CD4-positive, CD25-positive, alpha-beta regulatory T cell (primary cell): ENCODE measurements at regions not wholly inside any gene's neighbourhood (a gene's known extent, or its start where the extent isn't known, plus 50 kb on each side); places are given as distances from the start of the nearest gene placed in this dataset.

Experiments used
- ATAC-seq, 2 donors: fragments of 150-1000 bp; cut with Tn5 transposase; one replicate each; pipeline ENCODE4 v1.10.0; 2021; ENCODE audit warnings: low read depth in 2 of 2, moderate number of reproducible peaks in 2 of 2, moderate library complexity in 1 of 2
- DNase-seq, 3 donors: peaks; one replicate each; pipeline versions ENCODE4 v3.0.0 to v3.0.0-alpha.2; 2012 to 2022; ENCODE audit warnings: mixed read lengths in 1 of 3
- H3K27ac ChIP-seq: one replicate; pipeline ENCODE4 v1.7.0; 2013; ENCODE audit warnings: mild to moderate bottlenecking, low read length; ENCODE audit not compliant: insufficient read depth, poor library complexity, severe bottlenecking
- H3K27me3 ChIP-seq: one replicate; pipeline ENCODE4 v1.7.0; 2013; ENCODE audit warnings: low read length; ENCODE audit not compliant: control insufficient read depth, insufficient read depth
- H3K36me3 ChIP-seq: one replicate; pipeline ENCODE4 v1.7.0; 2013; ENCODE audit warnings: mild to moderate bottlenecking, low read length, moderate library complexity; ENCODE audit not compliant: control insufficient read depth, insufficient read depth
- H3K4me1 ChIP-seq: 2 replicates; pipeline ENCODE4 v1.7.0; 2013; ENCODE audit warnings: mild to moderate bottlenecking, low read length; ENCODE audit not compliant: insufficient read depth, control insufficient read depth, poor library complexity, severe bottlenecking
- H3K4me3 ChIP-seq: one replicate; pipeline ENCODE4 v1.7.0; 2013; ENCODE audit warnings: low read depth, mild to moderate bottlenecking, low read length, moderate library complexity
- H3K9me3 ChIP-seq, 2 experiments: 1 replicate in 1 of 2; 2 replicates in 1 of 2; pipeline ENCODE4 v1.7.0; 2013; ENCODE audit warnings: low read length in 2 of 2, mild to moderate bottlenecking in 1 of 2, moderate library complexity in 1 of 2; ENCODE audit not compliant: control insufficient read depth in 2 of 2
- H3K27ac Mint-ChIP-seq, 3 donors: one replicate each; pipeline ENCODE4 v1.8.0; 2020 to 2022; ENCODE audit warnings: mild to moderate bottlenecking in 3 of 3, mixed read lengths in 3 of 3, moderate library complexity in 2 of 3
- H3K27me3 Mint-ChIP-seq: one replicate; pipeline ENCODE4 v1.8.0; 2022; ENCODE audit warnings: mild to moderate bottlenecking, mixed read lengths
- H3K36me3 Mint-ChIP-seq: one replicate; pipeline ENCODE4 v1.8.0; 2020; ENCODE audit warnings: mixed read lengths
- H3K4me1 Mint-ChIP-seq, 4 donors: one replicate each; pipeline ENCODE4 v1.8.0; 2020 to 2022; ENCODE audit warnings: mixed read lengths in 4 of 4, mild to moderate bottlenecking in 1 of 4
- H3K4me3 Mint-ChIP-seq, 4 donors: one replicate each; pipeline ENCODE4 v1.8.0; 2020 to 2022; ENCODE audit warnings: mild to moderate bottlenecking in 4 of 4, mixed read lengths in 4 of 4, moderate library complexity in 3 of 4
- H3K9me3 Mint-ChIP-seq, 7 donors: one replicate each; pipeline ENCODE4 v1.8.0; 2020 to 2022; ENCODE audit warnings: mixed read lengths in 7 of 7, mild to moderate bottlenecking in 3 of 7, moderate library complexity in 2 of 7

DNA sequence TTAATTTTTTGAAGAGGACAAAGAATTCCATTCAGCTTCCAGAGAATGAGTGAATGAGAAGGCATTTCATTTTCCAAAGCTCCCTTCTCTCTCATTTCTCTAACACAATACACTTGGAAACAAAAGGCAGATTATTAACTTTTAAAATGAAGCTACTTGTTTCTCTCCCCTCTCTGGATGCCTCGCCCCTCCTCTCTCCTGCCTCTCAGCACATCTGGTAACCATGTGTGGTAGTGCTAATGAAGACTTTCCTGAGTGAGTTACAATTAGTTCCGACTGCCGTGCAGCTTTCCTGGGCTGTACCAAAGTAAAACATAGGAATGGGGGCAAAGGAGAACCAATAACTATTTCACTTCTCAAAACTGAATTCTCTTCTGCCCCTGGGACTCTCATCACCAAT lies 84.7 kb upstream of the SOX5 start:
- Mint-ChIP-seq H3K27ac (no peak overlapping the region), H3K36me3 (no peaks in the 10 kb centered on the region)

DNA sequence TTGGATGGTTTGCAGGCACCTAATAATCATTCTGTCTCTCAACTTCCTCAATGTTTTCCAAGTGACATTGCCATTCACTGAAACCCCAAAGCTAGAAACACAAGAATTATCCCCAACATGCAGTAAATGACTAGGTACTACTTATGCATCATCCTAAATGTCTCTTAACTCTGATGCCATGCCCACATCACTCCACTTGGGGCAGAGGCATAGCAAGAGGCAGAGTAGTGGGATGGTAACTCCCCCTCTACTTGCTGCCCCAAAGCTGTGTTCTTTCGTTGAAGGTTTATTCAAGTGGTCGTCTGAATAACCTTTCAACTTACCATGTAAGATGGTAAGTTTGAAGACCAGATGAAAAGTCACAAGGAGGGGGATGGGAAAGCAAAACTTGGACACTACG lies 77.9 kb upstream of the SOX5 start:
- Histone ChIP-seq H3K4me3 (no peak overlapping the region), H3K9me3 (no peaks in the 10 kb centered on the region), H3K27me3 (no peaks in the 10 kb centered on the region), H3K4me1 (no peaks in the 10 kb centered on the region), H3K36me3 (no peaks in the 10 kb centered on the region), H3K27ac (no peak overlapping the region)
- no peaks in the 10 kb centered on the region for H3K27me3 Mint-ChIP-seq
- peaks cover 0 to 8% (median 2%) of the 10 kb centered on the region in 7 donors for H3K9me3 Mint-ChIP-seq
- DNase-seq, result no peak
- no peaks in the 10 kb centered on the region for H3K4me1 Mint-ChIP-seq
- H3K36me3 Mint-ChIP-seq, result no peaks in the 10 kb centered on the region
- no peak overlapping the region for H3K27ac Mint-ChIP-seq
- ATAC-seq, result no peak
- no peak overlapping the region for H3K4me3 Mint-ChIP-seq

More for the DNA sequence above, 84.7 kb upstream of the SOX5 start:
- ATAC-seq (no peak), DNase-seq (no peak)
- no peak overlapping the region for H3K4me3 ChIP-seq
- H3K27me3 ChIP-seq, result no peaks in the 10 kb centered on the region
- H3K27ac ChIP-seq, result no peak overlapping the region
- Mint-ChIP-seq H3K27me3 (no peaks in the 10 kb centered on the region), H3K4me3 (no peak overlapping the region), H3K9me3 (peaks cover 0 to 12% (median 0%) of the 10 kb centered on the region in 7 donors), H3K4me1 (no peaks in the 10 kb centered on the region)
- H3K36me3 ChIP-seq, result no peaks in the 10 kb centered on the region
- no peaks in the 10 kb centered on the region for H3K4me1 ChIP-seq
- no peaks in the 10 kb centered on the region for H3K9me3 ChIP-seq

DNA sequence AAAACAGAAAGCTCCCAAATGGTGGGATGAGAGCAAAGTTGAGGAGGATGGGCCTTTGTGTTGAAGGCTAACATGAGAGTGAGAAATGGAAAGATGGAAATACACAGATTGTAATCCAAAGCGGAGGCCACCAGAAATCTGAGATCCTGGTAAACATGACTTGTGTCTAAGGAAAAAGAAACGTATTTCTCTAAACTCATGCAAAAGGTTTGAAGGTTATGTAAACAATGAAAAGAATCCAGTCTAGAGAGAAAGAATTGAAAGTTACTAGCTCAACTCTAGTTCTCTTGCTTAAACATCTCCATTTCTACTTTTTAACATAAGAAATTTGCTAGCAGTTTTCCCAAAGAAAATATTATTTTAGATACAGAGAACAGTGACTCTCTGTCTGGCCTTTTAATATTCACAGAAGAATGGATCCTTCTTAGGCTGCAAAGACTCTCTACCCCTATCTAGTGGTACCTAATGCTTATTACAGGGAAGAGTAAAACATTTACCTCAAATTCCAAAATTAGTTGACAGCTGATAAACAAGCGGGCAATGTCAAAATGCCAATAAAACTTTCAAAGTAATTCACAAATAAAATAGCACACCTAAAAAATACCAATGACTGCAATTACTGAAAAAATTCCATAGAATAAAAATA lies 75.8 kb upstream of the SOX5 start:
- no peaks in the 10 kb centered on the region for H3K27me3 Mint-ChIP-seq
- H3K27me3 ChIP-seq, result no peaks in the 10 kb centered on the region
- no peak for DNase-seq
- no peaks in the 10 kb centered on the region for H3K36me3 Mint-ChIP-seq
- no peaks in the 10 kb centered on the region for H3K4me1 ChIP-seq
- H3K4me3 Mint-ChIP-seq, result no peak overlapping the region
- H3K36me3 ChIP-seq, result no peaks in the 10 kb centered on the region
- H3K27ac ChIP-seq, result no peak overlapping the region
- H3K4me1 Mint-ChIP-seq, result no peaks in the 10 kb centered on the region
- H3K4me3 ChIP-seq, result no peak overlapping the region
- peaks cover 0 to 5% (median under 1%) of the 10 kb centered on the region in 7 donors for H3K9me3 Mint-ChIP-seq
- no peak overlapping the region for H3K27ac Mint-ChIP-seq
- no peaks in the 10 kb centered on the region for H3K9me3 ChIP-seq
- ATAC-seq, result no peak

DNA sequence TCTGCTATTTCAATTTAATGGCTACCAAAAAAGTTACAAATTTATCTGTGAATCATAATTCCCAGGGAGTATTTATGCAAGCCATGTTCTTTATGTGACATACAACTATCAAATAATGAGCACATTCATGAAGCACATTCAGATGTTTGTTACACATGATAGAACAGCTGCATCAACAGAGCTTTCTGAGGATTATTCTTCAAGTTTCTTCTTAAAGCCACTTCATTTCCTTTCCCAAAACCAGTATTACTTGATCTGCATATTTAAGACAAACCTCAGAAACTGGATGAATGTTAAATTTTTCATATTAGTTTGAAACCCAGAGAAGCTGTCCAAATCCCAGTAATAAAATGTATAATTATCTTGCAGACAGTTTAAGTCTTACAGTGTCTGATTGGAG lies 73.6 kb upstream of the SOX5 start:
- Mint-ChIP-seq H3K36me3 (no peaks in the 10 kb centered on the region), H3K27me3 (no peaks in the 10 kb centered on the region), H3K4me1 (no peaks in the 10 kb centered on the region), H3K4me3 (no peak overlapping the region), H3K9me3 (peaks cover 0 to 7% (median 3%) of the 10 kb centered on the region in 7 donors), H3K27ac (no peak overlapping the region)
- Histone ChIP-seq H3K36me3 (no peaks in the 10 kb centered on the region), H3K27me3 (no peaks in the 10 kb centered on the region), H3K27ac (no peak overlapping the region), H3K4me3 (no peak overlapping the region), H3K9me3 (no peaks in the 10 kb centered on the region), H3K4me1 (no peaks in the 10 kb centered on the region)
- no peak for DNase-seq
- ATAC-seq, result no peak

DNA sequence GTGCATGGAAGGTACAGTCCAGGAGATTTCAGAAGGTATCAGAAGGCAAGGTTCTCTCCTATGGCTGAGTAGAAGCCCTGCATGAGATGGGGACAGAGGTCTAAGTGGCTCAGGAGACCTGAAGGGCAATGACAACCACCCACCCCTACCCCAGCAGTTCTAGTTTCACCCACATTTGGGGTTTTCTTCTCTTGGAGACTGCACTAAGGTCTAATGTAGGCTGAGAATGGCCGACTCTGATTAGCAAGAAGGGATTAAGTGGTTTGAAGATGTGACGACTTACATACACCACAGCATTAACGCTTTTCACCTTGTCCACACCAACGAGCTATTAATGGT lies 71.7 kb upstream of the SOX5 start:
- H3K4me3 Mint-ChIP-seq, result no peak overlapping the region
- DNase-seq (no peak), ATAC-seq (no peak)
- H3K4me1 Mint-ChIP-seq, result no peaks in the 10 kb centered on the region
- no peaks in the 10 kb centered on the region for H3K9me3 ChIP-seq
- no peak overlapping the region for H3K27ac ChIP-seq
- no peak overlapping the region for H3K4me3 ChIP-seq
- H3K9me3 Mint-ChIP-seq, result peaks cover 0 to 22% (median 2%) of the 10 kb centered on the region in 7 donors
- H3K27ac Mint-ChIP-seq, result no peak overlapping the region
- H3K27me3 Mint-ChIP-seq, result no peaks in the 10 kb centered on the region
- no peaks in the 10 kb centered on the region for H3K36me3 ChIP-seq
- no peaks in the 10 kb centered on the region for H3K4me1 ChIP-seq
- H3K36me3 Mint-ChIP-seq, result peaks cover 4% of the 10 kb centered on the region
- no peaks in the 10 kb centered on the region for H3K27me3 ChIP-seq

DNA sequence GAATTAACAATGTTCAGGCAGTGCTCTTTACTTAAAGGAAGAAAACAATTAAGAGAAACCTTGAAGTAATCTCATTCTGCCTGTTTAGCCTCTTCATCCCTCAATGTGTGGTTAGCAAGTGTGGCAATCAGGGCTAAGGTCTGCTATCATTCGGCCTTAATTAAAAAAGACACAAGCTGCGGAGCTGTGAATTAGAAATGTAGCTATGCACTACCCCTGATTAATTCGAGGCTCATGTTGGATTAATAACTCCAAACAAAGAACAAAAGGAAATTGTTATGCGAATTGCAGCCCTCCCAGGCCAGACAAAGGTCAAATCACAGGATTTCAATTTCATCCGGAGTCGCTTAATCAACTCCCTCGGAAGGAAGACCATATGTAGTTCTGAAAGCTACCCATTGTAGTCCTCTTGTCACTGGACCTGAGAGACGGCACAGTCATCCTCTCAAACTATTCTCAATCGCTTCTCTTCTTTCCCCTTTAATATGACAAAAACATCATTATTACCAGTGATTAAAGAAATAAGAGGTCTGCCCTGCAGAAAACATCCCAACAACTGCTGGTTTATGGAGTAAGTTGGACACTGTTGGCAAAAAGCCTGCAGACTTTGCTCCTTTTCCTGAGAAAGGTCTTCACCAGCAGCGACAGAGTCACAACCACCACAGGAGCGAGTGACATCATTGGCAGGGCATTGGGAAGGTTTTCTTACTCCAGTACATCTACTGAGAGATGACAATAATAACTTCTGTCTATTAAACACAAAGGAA lies 71.1 kb upstream of the SOX5 start:
- peaks cover 4% of the 10 kb centered on the region for H3K36me3 Mint-ChIP-seq

DNA sequence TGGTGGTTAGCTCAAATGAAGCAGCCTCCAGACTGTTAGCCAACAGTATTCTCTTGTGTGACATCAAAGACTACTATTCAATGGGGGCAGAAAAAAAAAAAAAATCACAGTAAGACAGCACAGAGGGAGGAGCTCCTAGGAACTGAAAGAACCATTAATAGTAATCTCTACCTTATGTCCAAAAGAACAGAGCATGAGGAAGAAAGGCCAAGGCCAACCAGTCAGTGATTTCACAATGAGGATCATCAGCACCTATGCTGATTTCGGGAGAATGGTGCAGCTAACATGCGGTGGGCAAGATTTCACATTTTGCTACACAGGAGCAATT lies 66.3 kb upstream of the SOX5 start:
- no peak overlapping the region for H3K27ac ChIP-seq
- Mint-ChIP-seq H3K36me3 (peaks cover 4% of the 10 kb centered on the region), H3K27me3 (no peaks in the 10 kb centered on the region), H3K27ac (no peak overlapping the region), H3K4me3 (no peak overlapping the region), H3K4me1 (no peaks in the 10 kb centered on the region), H3K9me3 (peaks cover 0 to 27% (median 2%) of the 10 kb centered on the region in 7 donors)
- no peaks in the 10 kb centered on the region for H3K27me3 ChIP-seq
- H3K9me3 ChIP-seq, result no peaks in the 10 kb centered on the region
- H3K4me1 ChIP-seq, result no peaks in the 10 kb centered on the region
- H3K4me3 ChIP-seq, result no peak overlapping the region
- DNase-seq (no peak), ATAC-seq (no peak)
- H3K36me3 ChIP-seq, result no peaks in the 10 kb centered on the region

More for the DNA sequence above, 71.1 kb upstream of the SOX5 start:
- no peaks in the 10 kb centered on the region for H3K4me1 Mint-ChIP-seq
- DNase-seq (no peak), ATAC-seq (no peak)
- H3K4me3 Mint-ChIP-seq, result no peak overlapping the region
- no peaks in the 10 kb centered on the region for H3K27me3 ChIP-seq
- H3K27ac ChIP-seq, result no peak overlapping the region
- H3K9me3 Mint-ChIP-seq, result peaks cover 0 to 23% (median 2%) of the 10 kb centered on the region in 7 donors
- no peak overlapping the region for H3K4me3 ChIP-seq
- H3K27me3 Mint-ChIP-seq, result no peaks in the 10 kb centered on the region
- H3K4me1 ChIP-seq, result no peaks in the 10 kb centered on the region
- no peak overlapping the region for H3K27ac Mint-ChIP-seq
- no peaks in the 10 kb centered on the region for H3K9me3 ChIP-seq
- H3K36me3 ChIP-seq, result no peaks in the 10 kb centered on the region
